ENCODE measurements at regions not wholly inside any gene's neighbourhood (a gene's known extent, or its start where the extent isn't known, plus 50 kb on each side); places are given as distances from the start of the nearest gene placed in this dataset.
"Not testable (repeated sequence)": the region's sequence is repeated elsewhere in the genome, so short reads cannot be mapped to it uniquely, and the experiment has no call there.

DNA sequence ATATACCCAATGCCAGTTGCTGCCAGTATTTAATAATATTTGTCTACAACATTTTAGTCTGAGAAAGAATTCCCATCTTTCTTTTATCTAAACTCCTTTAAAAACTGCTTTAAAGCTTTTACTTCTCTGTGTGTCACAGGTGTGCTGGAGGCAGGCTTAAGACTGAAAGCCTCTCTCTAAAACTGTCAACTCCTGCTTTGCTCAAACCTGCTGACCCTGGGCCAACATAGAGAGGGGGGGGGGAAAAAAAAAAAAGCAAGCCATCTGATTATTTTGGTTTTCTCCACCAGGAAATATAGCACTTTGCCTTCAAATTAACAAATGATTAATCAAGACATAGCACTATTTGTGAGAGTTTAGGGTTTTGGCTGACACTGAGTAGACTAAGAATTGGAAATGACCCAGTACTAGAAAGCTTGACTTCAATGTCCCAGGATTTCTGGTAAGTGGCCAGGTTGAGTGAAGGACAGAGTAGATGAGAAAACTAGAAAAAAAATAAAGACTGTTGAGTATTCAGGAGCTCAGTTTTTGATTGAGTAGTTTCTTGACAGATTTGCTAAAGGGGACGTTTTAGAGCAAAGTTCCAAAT lies 357.0 kb upstream of the FLRT2 start:
- DNase-seq, result no peak

DNA sequence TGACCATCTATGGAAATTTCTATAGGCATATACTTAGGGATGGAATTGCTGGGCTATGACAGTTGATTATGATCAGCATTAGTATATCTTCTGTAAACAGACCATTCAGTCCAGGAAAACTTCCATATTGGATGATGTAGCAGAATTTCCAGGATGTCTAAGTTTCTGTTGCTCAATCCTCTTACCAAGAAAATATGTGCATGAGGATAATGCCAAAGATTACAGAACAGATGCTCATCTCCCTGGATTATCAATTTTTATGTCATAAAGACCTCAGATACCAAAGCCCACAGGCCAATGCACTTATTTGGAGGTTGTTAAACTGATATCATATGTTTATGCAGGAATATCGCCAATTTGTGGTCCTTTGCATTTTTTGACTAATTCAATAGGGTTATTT lies 354.4 kb upstream of the FLRT2 start:
- no peak for DNase-seq

DNA sequence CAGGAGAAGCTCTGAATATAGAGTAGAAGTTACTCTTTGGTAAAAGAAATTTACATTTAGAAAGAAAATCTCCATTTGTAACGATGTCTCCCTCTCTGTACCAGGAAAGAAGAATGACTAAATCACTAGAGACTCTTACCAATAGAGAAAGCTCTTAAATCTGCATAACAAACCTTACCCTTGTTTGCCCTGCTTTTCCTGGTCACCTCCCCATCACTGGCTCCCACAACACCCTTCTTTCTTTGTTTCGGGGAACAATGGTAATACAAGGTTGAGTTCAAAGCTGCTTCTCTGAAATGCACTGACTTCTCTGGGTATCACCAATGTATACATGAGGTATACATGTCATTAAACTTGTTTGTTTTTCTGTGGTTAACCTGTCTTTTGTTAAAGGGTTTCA lies 351.1 kb upstream of the FLRT2 start:
- DNase-seq, result no peak

GRCh38 chr14:85180876-85181275 lies 349.1 kb upstream of the FLRT2 start:
- no peak for DNase-seq

GRCh38 chr14:85182282-85182681 lies 347.7 kb upstream of the FLRT2 start:
- DNase-seq, result no peak

DNA sequence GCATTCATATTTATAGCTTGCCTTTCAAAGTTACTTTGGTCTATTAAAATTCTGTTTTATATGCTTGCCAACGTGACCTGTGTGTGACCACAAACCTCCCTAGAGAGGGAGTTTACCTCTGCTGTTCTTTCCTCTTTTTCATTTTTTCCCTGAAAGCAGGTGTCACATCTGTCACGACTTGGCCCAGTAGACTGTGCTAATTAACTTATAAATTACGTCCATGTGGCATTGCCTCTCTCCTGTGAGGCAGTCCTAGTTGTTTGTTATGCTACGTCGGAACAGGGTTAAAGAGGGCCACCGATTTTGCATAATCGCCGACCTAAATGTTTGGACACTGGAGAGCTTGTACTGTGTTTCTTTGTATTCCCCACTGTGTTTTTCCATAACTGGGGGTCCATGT lies 343.9 kb upstream of the FLRT2 start:
- DNase-seq, result no peak

DNA sequence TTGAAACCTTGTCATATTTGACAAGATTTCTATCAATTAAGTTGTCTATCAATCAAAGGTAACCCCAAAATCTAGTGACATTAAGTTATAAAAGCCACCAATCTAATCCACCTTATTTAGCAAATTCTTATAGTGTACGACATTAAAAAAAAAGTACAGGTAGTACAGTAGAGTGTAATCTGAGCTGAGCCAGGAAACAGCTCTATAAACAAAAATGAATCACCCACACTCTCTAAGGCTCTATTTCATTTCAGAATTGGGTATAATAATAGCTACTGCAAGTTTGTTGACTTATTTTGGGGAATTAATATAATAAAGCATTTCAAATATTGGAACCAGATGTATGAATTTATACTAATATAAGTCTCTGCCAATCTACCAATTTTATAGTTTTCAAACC lies 342.4 kb upstream of the FLRT2 start:
- no peak for DNase-seq

DNA sequence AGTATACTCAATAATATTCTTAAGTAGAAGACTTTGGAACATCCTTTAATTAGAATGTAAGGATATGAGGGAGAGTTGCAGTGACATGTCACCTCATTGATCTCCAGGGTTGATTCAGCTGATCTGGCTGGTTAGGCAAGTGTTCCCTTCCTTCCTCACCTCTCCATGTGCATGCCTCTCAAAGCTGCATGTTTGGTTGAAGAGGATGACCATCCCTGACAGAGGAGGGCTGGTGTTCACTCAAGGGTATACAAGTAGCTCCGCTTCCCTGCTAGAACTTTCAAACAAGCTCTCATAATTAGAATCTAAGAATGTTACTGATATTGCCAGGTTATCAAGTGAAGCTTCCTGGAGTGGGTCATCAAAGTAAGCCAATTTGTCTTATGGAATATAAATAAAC lies 341.1 kb upstream of the FLRT2 start:
- DNase-seq, result no peak

DNA sequence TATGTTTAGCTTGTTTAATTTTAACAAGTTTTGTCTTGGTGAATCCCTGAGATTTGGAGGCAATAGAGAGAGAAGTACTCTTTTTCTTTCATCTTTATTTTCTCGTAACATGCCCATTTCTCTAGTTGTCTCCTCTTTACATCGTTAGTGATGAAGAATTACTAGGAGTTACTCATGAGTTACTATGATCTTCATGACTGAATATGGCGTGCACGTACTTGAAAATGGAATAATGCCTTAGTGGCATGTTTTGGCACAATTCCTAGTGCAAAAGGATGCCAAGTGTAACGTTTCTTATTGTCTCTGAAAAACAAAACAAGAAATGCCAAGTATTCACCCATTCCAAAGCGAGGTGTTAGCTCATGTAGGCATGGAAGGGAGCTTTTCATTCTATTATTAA lies 340.7 kb upstream of the FLRT2 start:
- not testable (repeated sequence) for DNase-seq

DNA sequence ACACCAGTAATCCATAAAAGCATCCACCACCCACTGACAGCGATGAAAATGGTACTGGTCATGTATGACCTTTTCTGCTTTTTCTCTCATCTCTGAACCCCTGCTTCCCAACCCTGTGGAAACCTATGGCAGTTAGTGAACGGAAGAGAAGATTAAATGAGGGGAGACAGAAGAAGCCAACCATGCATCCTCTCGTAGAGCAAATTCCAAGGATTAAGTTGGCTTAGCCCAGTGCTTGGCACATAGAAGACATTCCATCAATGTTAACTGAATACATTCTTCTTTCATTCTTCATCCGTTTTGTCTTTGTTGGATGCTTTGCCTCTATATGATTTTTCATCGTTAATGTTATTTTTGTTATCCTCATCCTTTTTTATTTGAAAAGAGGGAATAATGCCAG lies 339.7 kb upstream of the FLRT2 start:
- no peak for DNase-seq

GRCh38 chr14:85191986-85192385 lies 338.0 kb upstream of the FLRT2 start:
- DNase-seq, result no peak

DNA sequence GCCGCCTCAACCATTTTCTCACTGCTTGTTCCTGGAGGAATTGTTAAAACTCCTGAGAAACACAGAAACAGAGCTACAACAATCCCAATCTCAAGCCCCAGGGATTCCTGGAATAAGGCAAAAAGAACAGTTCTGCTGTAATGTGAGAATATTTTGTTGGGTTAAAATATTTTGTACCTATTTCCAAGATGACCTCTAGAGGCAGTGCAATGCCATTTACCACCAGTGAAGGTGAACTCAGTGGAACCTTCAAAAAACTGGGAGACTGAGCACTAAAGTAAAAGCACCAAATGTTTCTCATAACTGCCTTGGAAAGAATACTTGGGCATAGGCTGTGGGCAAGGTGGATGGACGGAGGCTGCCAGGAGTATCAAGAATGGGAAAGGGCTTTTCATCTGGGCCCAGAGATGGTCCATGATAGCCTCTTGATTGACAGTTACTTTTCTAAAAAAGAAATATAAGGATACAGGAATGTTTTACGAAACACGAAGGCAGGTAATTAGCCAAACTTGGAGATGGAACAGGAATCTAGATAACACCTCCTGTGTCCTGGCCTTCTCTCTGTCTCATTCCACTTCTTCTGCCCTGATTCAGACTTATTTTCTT lies 334.0 kb upstream of the FLRT2 start:
- DNase-seq, result no peak

DNA sequence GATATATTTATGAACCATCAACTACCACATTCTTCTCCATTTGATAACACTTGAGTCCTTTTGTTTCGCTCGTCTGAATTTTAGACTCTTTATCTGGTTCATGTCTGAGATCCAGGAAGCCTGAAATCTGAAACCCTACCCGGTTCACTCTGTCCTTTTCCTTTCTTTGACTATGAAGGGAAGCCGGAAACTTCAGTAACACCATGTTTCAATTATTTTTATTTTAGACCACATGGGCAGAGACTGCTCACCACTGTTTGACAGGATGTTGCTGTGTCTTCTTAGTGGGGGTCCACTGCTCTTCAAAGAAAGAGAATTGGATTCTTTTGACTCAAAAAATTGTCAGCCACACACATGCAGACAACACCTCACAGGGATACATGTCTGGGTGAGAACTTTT lies 331.9 kb upstream of the FLRT2 start:
- DNase-seq, result no peak

- no peak for DNase-seq
These were observed 324.1 kb upstream of the FLRT2 start for GRCh38 chr14:85205875-85206274.

DNA sequence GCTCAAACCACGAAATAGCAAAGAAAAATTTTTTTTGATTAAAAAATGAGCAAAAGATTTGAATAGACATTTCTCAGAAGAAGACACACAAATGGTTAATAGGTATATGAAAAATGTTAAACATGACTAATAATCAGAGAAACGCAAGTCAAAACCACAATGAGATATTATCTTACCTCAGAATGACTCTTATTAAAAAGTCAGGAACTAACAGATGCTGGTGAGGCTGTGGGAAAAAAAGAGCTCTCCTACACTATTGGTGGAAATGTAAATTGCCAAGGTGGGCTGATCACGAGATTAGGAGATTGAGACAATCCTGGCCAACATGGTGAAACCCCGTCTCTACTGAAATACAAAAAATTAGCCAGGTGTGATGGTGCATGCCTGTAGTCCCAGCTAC lies 315.5 kb upstream of the FLRT2 start:
- DNase-seq, result no peak

DNA sequence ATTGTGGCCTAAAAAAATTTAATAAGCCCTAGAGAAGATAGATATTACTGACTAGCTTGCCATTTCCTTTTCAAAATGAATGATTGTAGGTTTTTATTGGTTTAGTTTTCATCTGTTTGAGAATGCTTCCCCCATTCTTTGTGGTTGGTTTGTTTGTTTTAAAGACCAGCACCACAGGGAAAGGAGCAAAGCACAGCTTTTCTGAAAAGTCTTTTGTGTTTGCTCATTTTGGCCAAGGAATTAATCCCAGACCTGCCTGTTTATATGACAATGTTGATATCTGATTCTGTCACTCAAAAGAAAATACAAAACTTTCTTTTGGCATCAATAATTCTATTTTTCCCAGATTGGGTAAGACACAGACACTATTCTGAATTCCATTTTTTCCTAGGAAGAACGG lies 312.5 kb upstream of the FLRT2 start:
- DNase-seq, result no peak

DNA sequence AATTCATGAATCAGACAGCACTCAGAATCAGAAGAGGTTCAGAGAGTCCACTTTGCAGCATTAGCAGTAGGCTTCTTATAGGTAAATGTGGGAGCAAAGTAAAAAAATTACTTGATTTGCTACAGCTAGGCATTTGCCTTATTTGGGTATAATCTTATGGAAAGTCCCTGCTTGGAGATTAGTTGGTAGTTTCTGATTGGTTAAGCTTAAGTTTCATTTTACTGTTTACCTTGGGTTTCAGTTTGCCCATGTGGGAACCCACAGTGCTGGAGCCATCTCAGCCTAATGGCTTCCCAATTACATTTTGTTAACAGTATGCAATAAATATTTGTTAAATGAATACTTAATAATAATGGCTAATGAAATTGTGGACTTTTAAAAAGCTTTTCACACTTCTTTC lies 311.0 kb upstream of the FLRT2 start:
- no peak for DNase-seq

DNA sequence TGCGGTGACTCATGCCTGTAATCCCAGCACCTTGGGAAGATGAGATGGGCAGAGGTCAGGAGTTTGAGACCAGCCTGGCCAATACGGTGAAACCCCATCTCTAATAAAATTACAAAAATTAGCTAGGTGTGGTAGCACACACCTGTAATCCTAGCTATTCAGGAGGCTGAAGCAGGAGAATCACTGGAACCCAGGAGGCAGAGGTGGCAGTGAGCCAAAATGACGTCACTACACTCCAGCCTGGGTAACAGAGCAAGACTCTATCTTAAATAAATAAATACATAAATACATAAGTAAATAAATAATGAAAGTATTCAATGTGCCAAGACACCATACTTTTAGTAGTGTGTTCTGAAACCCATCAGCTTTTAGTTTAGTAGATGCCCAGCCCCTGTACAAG lies 308.1 kb upstream of the FLRT2 start:
- no peak for DNase-seq

DNA sequence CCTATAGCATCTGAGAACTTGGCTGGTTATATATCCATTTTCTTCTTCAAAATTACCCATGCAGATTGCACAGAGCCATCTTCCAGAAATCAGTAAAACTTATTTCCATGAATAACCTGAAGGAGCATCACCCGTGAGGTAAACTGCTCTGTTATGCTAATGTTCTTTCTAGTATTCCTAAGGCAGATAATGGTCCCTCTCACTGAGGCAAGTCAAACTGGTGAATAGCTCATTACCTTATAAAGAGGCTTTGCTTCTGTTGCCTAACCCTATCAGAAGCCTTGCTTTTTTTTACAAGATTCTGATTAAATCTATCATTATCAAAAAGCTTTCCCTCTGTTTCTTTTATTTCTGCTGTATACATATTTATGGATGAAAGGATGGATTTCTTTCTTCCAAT lies 307.6 kb upstream of the FLRT2 start:
- no peak for DNase-seq

DNA sequence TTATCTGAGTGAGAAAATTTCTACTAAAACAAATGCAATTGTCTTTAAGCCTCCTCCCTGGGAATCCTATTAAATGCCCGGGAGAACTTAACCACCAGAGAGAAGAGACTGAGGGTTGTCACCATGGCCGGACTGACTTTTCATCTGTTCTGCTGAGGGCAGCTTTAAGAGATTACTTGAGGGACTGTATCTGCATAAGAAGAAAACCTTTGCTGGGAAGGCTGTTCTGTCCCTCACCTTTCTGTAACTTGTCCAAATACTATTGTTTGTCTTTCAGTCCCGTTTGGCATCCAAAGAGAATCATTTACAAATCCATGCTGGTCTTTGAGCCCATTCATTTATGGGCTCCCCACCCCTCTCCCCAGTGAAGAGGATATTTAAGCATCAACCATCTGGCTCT lies 306.3 kb upstream of the FLRT2 start:
- no peak for DNase-seq

GRCh38 chr14:85224241-85224640 lies 305.7 kb upstream of the FLRT2 start:
- DNase-seq, result no peak

DNA sequence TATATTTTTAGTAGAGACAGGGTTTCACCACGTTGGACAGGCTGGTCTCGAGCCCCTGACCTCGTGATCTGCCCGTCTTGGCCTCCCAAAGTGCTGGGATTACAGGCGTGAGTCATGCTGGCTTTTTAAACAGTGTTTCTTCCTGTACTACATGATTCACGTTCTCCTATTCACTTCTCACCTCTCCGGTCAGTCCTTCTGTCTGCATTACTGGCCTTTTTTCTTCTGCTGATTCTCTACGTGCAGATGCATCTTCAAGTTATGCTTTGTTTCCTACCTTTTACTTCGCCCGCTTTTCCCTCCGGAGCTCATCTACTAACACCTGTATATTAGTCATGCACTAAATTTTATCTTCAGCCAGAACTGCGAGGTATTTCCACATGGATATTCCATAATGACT lies 296.2 kb upstream of the FLRT2 start:
- no peak for DNase-seq

- no peak for DNase-seq
These were observed 295.6 kb upstream of the FLRT2 start for GRCh38 chr14:85234156-85235025.

DNA sequence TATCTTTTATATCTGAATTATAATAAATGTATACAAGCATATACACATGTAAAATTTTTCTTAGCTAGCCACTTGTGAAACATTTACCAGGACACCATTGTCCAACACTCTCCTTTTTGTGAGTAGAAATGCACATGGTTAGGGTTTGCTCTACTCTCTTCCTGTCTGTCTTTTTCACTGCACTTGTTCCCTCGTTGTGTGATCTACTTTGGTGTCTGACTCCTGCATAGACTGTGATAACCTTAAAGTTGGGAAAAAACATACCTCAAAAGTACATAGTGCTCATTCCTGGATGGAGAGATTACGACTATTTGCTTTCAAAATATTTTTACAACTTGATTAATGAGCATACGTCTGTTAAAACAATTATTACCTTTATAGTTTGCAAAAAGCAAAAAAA lies 294.1 kb upstream of the FLRT2 start:
- DNase-seq, result no peak

GRCh38 chr14:85236296-85236695 lies 293.6 kb upstream of the FLRT2 start:
- DNase-seq, result no peak
